HEK293T (cell line): ENCODE measurements at regions not wholly inside any gene's neighbourhood (a gene's known extent, or its start where the extent isn't known, plus 50 kb on each side); places are given as distances from the start of the nearest gene placed in this dataset.

ENCODE experiments used
- BHLHE40 ChIP-seq: fragments of 450-650 bp; IDR thresholded peaks from 2 replicates; pipeline ENCODE4 v1.6.1; 2016; ENCODE audit warnings: mild to moderate bottlenecking, moderate library complexity, borderline replicate concordance
- ELF4 ChIP-seq: fragments of 450-650 bp; IDR thresholded peaks from 2 replicates; pipeline ENCODE4 v1.6.1; 2017; ENCODE audit warnings: antibody characterized with exemption
- FOXA1 ChIP-seq: fragments of 450-650 bp; IDR thresholded peaks from 2 replicates; pipeline ENCODE4 v1.6.1; 2016; ENCODE audit warnings: mild to moderate bottlenecking
- FOXK2 ChIP-seq: fragments of 450-650 bp; IDR thresholded peaks from 2 replicates; pipeline ENCODE4 v1.6.1; 2016; ENCODE audit warnings: mild to moderate bottlenecking
- FOXM1 ChIP-seq: fragments of 450-650 bp; IDR thresholded peaks from 2 replicates; pipeline ENCODE4 v1.6.1; 2017; ENCODE audit warnings: mild to moderate bottlenecking, borderline replicate concordance
- HDGF ChIP-seq: fragments of 450-650 bp; IDR thresholded peaks from 2 replicates; pipeline ENCODE4 v1.6.1; 2017; ENCODE audit warnings: antibody characterized with exemption, borderline replicate concordance
- SP1 ChIP-seq: fragments of 450-650 bp; IDR thresholded peaks from 2 replicates; pipeline ENCODE4 v1.6.1; 2017
- SUZ12 ChIP-seq: fragments of 450-650 bp; IDR thresholded peaks from 2 replicates; pipeline ENCODE4 v1.6.1; 2016; ENCODE audit warnings: mild to moderate bottlenecking

GRCh38 chr11:90363739-90364138 lies 140.9 kb upstream of the CHORDC1 start:
- no peak for TF ChIP-seq SP1
- TF ChIP-seq FOXM1, result no peak
- TF ChIP-seq FOXK2, result no peak
- TF ChIP-seq SUZ12, result no peak
- TF ChIP-seq FOXA1, result no peak
- TF ChIP-seq BHLHE40, result no peak
- TF ChIP-seq ELF4, result no peak
- no peak for TF ChIP-seq HDGF
